PC-3 (cell line): ENCODE measurements at regions not wholly inside any gene's neighbourhood (a gene's known extent, or its start where the extent isn't known, plus 50 kb on each side); places are given as distances from the start of the nearest gene placed in this dataset.

Experiments used
- ATAC-seq: fragments of 200-7000 bp; cut with Tn5 transposase; 2 replicates; pipeline ENCODE4 v1.9.1; 2020; ENCODE audit warnings: mild to moderate bottlenecking, moderate library complexity
- BruUV-seq: library from RNA; stranded (reverse); fragments of 400-500 nt; replicated peaks from 2 replicates; lab custom pipeline; 2021; lab: Mats Ljungman, UMichigan
- CTCF ChIA-PET: fragments of 300-600 bp; sonication (Branson Sonifier 250); formaldehyde crosslinking; loops from one replicate; lab custom pipeline; 2022; ENCODE audit warnings: antibody characterized with exemption; lab: Charles Lee
- POLR2A ChIA-PET: fragments of 300-600 bp; sonication (Branson Sonifier 250); formaldehyde crosslinking; loops from one replicate; lab custom pipeline; 2022; ENCODE audit warnings: antibody characterized with exemption; ENCODE audit not compliant: unreplicated experiment; lab: Charles Lee
- DNase-seq: peaks from one replicate; pipeline ENCODE4 v3.0.0-alpha.2; 2015
- H2AFZ ChIP-seq: fragments of 300-600 bp; sonication (generic); 2 replicates; pipeline ENCODE4 v1.6.0; 2016; ENCODE audit warnings: antibody characterized with exemption, low read length
- H3F3A ChIP-seq: fragments of 300-600 bp; sonication (generic); one replicate; pipeline ENCODE4 v1.6.0; 2017; ENCODE audit warnings: antibody characterized with exemption, low read length, control low read depth, mild to moderate bottlenecking; ENCODE audit not compliant: unreplicated experiment
- H3K27ac ChIP-seq: fragments of 300-600 bp; sonication (generic); 2 replicates; pipeline ENCODE4 v1.5.1; 2016; ENCODE audit warnings: mild to moderate bottlenecking, low read length
- H3K27me3 ChIP-seq: fragments of 300-600 bp; sonication (generic); 2 replicates; pipeline ENCODE4 v1.6.1; 2016; ENCODE audit warnings: low read length, mixed read lengths
- H3K36me3 ChIP-seq: fragments of 300-600 bp; sonication (generic); 2 replicates; pipeline ENCODE4 v1.6.1; 2016; ENCODE audit warnings: low read depth, mixed run types, low read length, mixed read lengths
- H3K4me1 ChIP-seq: fragments of 300-600 bp; sonication (generic); 2 replicates; pipeline ENCODE4 v1.5.1; 2016; ENCODE audit warnings: low read length; ENCODE audit not compliant: insufficient read depth
- H3K4me2 ChIP-seq: fragments of 300-600 bp; sonication (generic); 2 replicates; pipeline ENCODE4 v1.6.0; 2016; ENCODE audit warnings: low read length
- H3K4me3 ChIP-seq: fragments of 300-600 bp; sonication (generic); 2 replicates; pipeline ENCODE4 v1.5.1; 2016; ENCODE audit warnings: mild to moderate bottlenecking, low read length, mixed read lengths
- H3K79me2 ChIP-seq: fragments of 300-600 bp; sonication (generic); 2 replicates; pipeline ENCODE4 v1.6.1; 2017; ENCODE audit warnings: low read length, mixed read lengths
- H3K9ac ChIP-seq: fragments of 300-600 bp; sonication (generic); 2 replicates; pipeline ENCODE4 v1.6.0; 2016; ENCODE audit warnings: mild to moderate bottlenecking, low read length
- H3K9me2 ChIP-seq: fragments of 300-600 bp; sonication (generic); replicated peaks from 2 replicates; pipeline ENCODE4 v1.6.1; 2016; ENCODE audit warnings: mixed run types, low read length, mixed read lengths
- H3K9me3 ChIP-seq: fragments of 300-600 bp; sonication (generic); 2 replicates; pipeline ENCODE4 v1.6.1; 2016; ENCODE audit warnings: low read length, mixed read lengths
- H4K20me1 ChIP-seq: fragments of 300-600 bp; sonication (generic); 2 replicates; pipeline ENCODE4 v1.6.1; 2016; ENCODE audit warnings: low read length, mixed read lengths
- EZH2 ChIP-seq: fragments of 300-600 bp; sonication (generic); IDR thresholded peaks from one replicate; pipeline ENCODE4 v1.6.1; 2017; ENCODE audit warnings: antibody characterized with exemption, mild to moderate bottlenecking, low read length; ENCODE audit not compliant: unreplicated experiment
- EZH2phosphoT487 ChIP-seq: fragments of 300-600 bp; sonication (generic); IDR thresholded peaks from 2 replicates; pipeline ENCODE4 v1.6.1; 2018; ENCODE audit warnings: mild to moderate bottlenecking, antibody characterized with exemption, low read length, borderline replicate concordance
- intact Hi-C: fragments of 100-400 bp; cut with micrococcal nuclease; formaldehyde crosslinking; loops from 2 replicates; pipeline ENCODE4 v1.9.0; 2023
- TF ChIP-seq, protein P1 (sequence below): fragments of 300-600 bp; sonication (generic); conservative IDR thresholded peaks from 2 replicates; pipeline ENCODE4 v1.5.1; 2017; ENCODE audit warnings: antibody characterized with exemption, low read depth, mild to moderate bottlenecking, low read length

DNA sequence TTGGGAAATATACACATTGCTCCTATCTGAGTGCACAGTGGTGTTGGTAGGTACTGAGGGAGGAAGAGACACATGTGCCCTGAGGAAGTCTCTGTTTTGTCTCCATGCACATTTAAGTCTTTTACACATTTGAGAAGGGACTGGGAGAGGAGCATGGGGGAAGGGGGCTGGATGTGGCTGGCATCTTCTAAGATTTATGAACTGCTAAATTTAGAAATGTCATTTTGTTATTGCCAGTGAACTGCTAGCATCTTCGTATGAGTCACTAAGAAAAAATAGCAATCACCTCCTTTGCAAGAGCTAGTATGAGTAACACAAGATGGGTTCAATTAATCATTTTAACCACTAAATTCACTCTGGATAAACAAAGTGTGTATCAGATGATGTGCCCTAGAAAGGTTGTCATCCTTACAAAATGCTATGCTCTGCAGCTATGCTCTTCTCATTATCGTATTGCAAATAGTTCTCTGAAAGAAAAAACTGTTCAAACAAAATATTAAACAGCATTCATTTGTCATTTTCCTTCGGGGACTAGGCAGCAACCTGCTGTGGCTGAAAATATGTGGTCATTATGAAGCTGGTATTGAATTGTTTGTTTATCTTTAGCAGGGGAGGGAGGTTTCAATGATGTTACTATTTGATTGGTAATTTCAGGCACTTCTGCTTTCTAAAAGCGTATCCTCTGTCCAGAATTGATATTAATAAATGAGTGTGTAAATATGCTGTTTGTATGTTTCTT lies 236.5 kb downstream of the DMRTA1 start:
- peak overlapping the region; percentile 61 for H3K9ac ChIP-seq
- peaks cover 26% of the 10 kb centered on the region for H3K4me1 ChIP-seq
- ATAC-seq (peak; percentile 82), DNase-seq (peak; percentile 76)
- no TSS peak for BruUV-seq
- H3K9me2 ChIP-seq, result no peaks in the 10 kb centered on the region
- H3K9me3 ChIP-seq, result no peaks in the 10 kb centered on the region
- H4K20me1 ChIP-seq, result no peaks in the 10 kb centered on the region
- H3K4me3 ChIP-seq, result peak overlapping the region; percentile 20; the same call in 1 of the 2 replicates
- H3K79me2 ChIP-seq, result no peaks in the 10 kb centered on the region
- intact Hi-C loops, result no loop called here
- H3F3A ChIP-seq, result peaks cover 3% of the 10 kb centered on the region
- peak overlapping the region; percentile 67 for H3K4me2 ChIP-seq
- H3K27me3 ChIP-seq, result no peaks in the 10 kb centered on the region
- no peaks in the 10 kb centered on the region for H3K36me3 ChIP-seq
- TF ChIP-seq EZH2 (no peak), EZH2phosphoT487 (no peak)
- TF ChIP-seq, protein P1, sequence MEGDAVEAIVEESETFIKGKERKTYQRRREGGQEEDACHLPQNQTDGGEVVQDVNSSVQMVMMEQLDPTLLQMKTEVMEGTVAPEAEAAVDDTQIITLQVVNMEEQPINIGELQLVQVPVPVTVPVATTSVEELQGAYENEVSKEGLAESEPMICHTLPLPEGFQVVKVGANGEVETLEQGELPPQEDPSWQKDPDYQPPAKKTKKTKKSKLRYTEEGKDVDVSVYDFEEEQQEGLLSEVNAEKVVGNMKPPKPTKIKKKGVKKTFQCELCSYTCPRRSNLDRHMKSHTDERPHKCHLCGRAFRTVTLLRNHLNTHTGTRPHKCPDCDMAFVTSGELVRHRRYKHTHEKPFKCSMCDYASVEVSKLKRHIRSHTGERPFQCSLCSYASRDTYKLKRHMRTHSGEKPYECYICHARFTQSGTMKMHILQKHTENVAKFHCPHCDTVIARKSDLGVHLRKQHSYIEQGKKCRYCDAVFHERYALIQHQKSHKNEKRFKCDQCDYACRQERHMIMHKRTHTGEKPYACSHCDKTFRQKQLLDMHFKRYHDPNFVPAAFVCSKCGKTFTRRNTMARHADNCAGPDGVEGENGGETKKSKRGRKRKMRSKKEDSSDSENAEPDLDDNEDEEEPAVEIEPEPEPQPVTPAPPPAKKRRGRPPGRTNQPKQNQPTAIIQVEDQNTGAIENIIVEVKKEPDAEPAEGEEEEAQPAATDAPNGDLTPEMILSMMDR, result no peak
- H3K27ac ChIP-seq, result peak overlapping the region; percentile 94
- H2AFZ ChIP-seq, result no peak overlapping the region
- CTCF ChIA-PET, result interaction anchor here (0.7 kb wide), 1 partner anchor 293 kb away, joined by 3 read pairs; no protein-coding TSS in a partner anchor
- POLR2A ChIA-PET, result interaction anchor here (0.6 kb wide), 1 partner anchor 1708 kb away, joined by 4 read pairs; no protein-coding TSS in a partner anchor

DNA sequence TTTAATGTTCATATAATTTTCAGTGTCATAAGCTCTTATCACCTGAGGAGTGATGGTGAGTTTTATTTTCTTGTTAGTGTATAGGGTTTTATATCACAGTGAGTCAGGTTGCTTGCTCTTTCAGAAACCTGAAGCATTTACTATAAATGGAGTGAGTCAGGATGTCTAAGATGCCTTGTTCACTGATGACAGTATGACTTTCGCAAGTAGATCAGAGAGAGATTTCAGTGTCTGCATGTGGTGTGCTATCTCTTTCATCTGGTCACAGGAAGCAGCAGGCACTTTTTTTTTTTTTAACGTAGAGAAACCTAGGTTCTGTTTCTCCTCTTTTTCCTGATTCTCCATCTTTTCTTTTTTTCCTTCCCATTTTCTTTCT lies 237.1 kb downstream of the DMRTA1 start:
- BruUV-seq, result no TSS peak
- Histone ChIP-seq H3K4me2 (peak overlapping the region; percentile 67), H3K4me3 (no peak overlapping the region), H2AFZ (no peak overlapping the region), H3K79me2 (no peaks in the 10 kb centered on the region), H3K9ac (peak overlapping the region; percentile 54), H3K27ac (peak overlapping the region; percentile 94), H3K4me1 (peaks cover 26% of the 10 kb centered on the region), H3K9me3 (no peaks in the 10 kb centered on the region), H3K27me3 (no peaks in the 10 kb centered on the region), H4K20me1 (no peaks in the 10 kb centered on the region), H3K36me3 (no peaks in the 10 kb centered on the region), H3K9me2 (no peaks in the 10 kb centered on the region), H3F3A (peaks cover 3% of the 10 kb centered on the region)
- ChIA-PET POLR2A (interaction anchor here (0.6 kb wide), 1 partner anchor 1707 kb away, joined by 4 read pairs; no protein-coding TSS in a partner anchor), CTCF (interaction anchor here (0.7 kb wide), 1 partner anchor 293 kb away, joined by 3 read pairs; no protein-coding TSS in a partner anchor)
- DNase-seq (peak; percentile 82), ATAC-seq (peak; percentile 89)
- TF ChIP-seq EZH2 (no peak), EZH2phosphoT487 (no peak)
- TF ChIP-seq, protein P1, result no peak
- intact Hi-C loops, result no loop called here

GRCh38 chr9:22693156-22693555 lies 246.5 kb downstream of the DMRTA1 start:
- Histone ChIP-seq H3K79me2 (no peaks in the 10 kb centered on the region), H3K4me3 (no peak overlapping the region), H3K36me3 (no peaks in the 10 kb centered on the region), H3K27ac (no peak overlapping the region), H4K20me1 (no peaks in the 10 kb centered on the region), H3K4me2 (no peak overlapping the region), H3K27me3 (no peaks in the 10 kb centered on the region), H3K9me2 (no peaks in the 10 kb centered on the region), H3K4me1 (no peaks in the 10 kb centered on the region), H3K9ac (no peak overlapping the region), H3K9me3 (no peaks in the 10 kb centered on the region), H2AFZ (no peak overlapping the region), H3F3A (no peaks in the 10 kb centered on the region)
- no peak for TF ChIP-seq EZH2phosphoT487
- TF ChIP-seq, protein P1, result no peak
- no peak for TF ChIP-seq EZH2
- no TSS peak for BruUV-seq
- POLR2A ChIA-PET, result no interaction called here
- intact Hi-C loops, result no loop called here
- DNase-seq, result peak; percentile 9
- no peak for ATAC-seq
- CTCF ChIA-PET, result no interaction called here
